ENCODE measurements at regions not wholly inside any gene's neighbourhood (a gene's known extent, or its start where the extent isn't known, plus 50 kb on each side); places are given as distances from the start of the nearest gene placed in this dataset.

DNA sequence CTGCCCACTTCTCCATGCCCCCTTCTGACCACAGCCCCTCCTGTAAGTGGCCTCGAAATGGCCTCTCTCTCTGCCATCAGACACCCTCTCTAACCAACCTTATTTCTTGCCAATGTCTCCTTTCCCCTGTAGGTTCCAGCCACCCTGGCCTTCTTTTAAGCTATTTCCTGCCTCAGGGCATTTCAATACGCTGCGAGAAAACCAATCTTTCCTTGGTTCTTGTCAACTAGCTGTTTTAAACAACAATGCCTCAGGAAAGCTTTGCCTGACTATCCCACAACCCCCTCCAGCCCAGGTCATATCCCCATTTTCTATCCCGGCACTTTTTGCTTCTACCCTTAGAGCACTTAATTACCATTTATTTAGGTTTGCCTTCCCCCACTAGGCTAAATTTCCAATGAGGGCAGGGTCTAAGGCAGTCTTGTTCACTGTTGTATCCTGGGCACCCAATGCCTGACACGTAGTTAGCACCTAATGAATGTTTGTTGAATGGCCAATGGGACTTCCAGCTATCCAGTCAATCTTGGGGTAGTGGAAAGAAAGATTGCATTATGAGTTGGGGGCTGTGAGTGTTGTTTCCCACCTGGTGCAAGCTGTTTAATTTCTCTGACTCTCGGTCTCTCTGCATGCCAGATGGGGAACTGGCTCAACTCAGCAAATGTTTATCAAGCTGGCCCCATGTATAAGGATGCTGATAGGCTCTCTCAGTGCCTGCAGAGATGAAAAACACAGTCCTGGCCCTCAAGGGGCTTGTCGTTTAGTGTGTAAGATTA lies 291.2 kb downstream of the SRBD1 start:
- Histone ChIP-seq H3K27me3 (ENCODE audit: control insufficient read depth, insufficient read depth) (no peaks in the 10 kb centered on the region), H3K4me3 (ENCODE audit: low read length) (no peak overlapping the region), H3K9me3 (ENCODE audit: control insufficient read depth, low read length) (peaks cover 3% of the 10 kb centered on the region), H3K4me1 (ENCODE audit: control insufficient read depth, insufficient read depth, low read length) (no peaks in the 10 kb centered on the region), H3K27ac (ENCODE audit: low read length) (no peak overlapping the region)
- no peak for DNase-seq
- intact Hi-C loops (cut with DNase I), result no loop called here
- ATAC-seq, result no peak
- 70% methylated on average over 7 of the region's 7 CpGs for WGBS

DNA sequence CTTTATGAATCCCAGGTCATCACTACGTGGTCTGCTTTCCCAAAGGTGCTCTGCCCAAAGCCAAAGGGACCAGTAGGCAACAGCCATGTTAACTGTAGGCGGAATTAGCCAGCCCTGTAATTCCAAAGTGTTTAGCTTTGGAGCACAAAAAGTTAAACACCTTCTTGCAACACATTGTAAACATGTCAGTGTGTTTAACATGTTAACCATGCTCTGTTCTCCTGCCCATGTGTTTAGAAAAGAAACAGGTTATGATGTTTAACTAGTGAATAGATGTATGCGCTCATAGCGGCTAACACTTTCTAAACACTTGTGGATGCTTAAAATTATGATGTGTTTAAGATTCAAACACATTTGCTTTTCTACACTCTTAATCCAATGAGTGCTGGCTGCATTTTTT lies 292.4 kb downstream of the SRBD1 start:
- no peaks in the 10 kb centered on the region for H3K4me1 ChIP-seq (ENCODE audit: control insufficient read depth, insufficient read depth, low read length)
- H3K27me3 ChIP-seq (ENCODE audit: control insufficient read depth, insufficient read depth), result no peaks in the 10 kb centered on the region
- ATAC-seq (no peak), DNase-seq (no peak)
- intact Hi-C loops (cut with DNase I), result no loop called here
- H3K4me3 ChIP-seq (ENCODE audit: low read length), result no peak overlapping the region
- H3K27ac ChIP-seq (ENCODE audit: low read length), result no peak overlapping the region
- 94% methylated on average over 4 of the region's 4 CpGs for WGBS
- H3K9me3 ChIP-seq (ENCODE audit: control insufficient read depth, low read length), result peaks cover 3% of the 10 kb centered on the region

DNA sequence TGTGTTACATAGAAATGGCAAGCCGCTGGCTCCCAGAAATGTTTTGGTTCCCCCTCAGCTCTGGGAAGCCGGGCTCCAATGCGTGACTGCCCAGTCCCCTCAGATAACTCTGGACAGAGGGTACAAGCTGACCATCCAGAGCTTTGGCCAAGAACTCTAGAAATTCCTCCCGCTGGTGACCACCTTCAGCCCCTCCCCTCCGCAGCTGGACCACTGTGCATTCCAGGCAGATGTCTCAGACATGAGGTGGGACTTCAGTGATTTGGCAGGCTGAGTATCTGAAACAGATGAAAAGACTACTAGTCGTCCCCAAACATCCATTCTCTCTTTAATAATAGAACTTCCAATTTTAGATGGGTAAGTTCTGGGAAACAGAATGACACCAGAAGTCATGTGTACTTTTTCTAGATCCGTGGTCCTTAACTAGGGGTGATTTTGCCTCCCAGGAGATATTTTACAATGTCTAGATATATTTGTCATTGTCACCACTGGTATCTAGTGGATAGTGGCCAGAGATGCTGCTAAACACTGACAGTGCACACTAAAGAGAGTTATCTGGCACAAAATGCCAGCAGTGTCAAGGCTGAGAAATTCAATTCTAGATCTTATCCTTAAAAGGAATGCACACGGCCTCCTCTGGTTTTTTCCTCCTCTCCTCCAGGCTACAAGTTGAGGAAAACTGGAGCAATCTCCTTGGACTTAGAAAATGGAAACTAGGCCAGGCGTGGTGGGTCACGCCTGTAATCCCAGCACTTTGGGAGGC lies 294.3 kb downstream of the SRBD1 start:
- DNase-seq (no peak), ATAC-seq (no peak)
- no peak overlapping the region for H3K27ac ChIP-seq (ENCODE audit: low read length)
- no peak overlapping the region for H3K4me3 ChIP-seq (ENCODE audit: low read length)
- intact Hi-C loops (cut with DNase I), result no loop called here
- WGBS, result 74% methylated on average over 10 of the region's 10 CpGs
- no peaks in the 10 kb centered on the region for H3K9me3 ChIP-seq (ENCODE audit: control insufficient read depth, low read length)
- no peaks in the 10 kb centered on the region for H3K4me1 ChIP-seq (ENCODE audit: control insufficient read depth, insufficient read depth, low read length)
- H3K27me3 ChIP-seq (ENCODE audit: control insufficient read depth, insufficient read depth), result no peaks in the 10 kb centered on the region

DNA sequence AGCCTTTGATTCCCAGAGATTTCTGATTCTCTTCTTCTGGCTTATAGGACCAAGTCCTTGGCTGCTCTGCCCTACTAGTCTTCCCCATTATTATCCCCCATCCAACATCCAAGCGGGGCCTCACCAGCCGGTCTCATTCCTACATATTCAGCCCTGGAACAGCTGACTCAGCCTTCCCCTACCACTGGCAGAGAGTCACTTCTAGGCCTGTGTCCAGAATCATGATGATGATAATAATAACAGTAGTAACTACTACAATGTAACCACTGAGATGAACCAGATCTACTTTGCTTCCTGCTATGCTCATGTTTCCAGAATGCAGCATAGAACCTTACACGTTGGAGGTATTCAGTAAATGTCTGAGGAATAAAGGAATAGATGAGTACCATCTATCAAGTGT lies 295.2 kb downstream of the SRBD1 start:
- 49% methylated on average over 3 of the region's 3 CpGs for WGBS

DNA sequence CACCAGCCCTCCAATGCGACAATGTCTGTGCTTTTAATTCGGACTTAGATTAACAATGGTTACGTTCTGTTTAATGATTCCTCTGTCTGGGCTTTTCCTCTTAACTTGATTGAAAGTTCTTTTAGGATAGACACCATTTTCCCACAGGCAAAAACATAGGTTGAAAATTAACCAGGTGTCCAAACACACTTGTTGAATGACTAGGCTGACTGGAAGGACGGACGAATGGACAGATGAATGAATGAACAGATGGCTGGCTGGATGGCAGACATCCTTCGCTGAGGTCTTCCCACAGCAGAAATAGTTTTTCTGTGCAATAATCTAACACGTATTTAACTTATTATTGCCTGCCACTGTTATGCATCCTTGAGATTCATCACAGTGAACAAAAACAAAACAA lies 298.8 kb downstream of the SRBD1 start:
- Histone ChIP-seq H3K27me3 (ENCODE audit: control insufficient read depth, insufficient read depth) (no peaks in the 10 kb centered on the region), H3K9me3 (ENCODE audit: control insufficient read depth, low read length) (no peaks in the 10 kb centered on the region), H3K4me3 (ENCODE audit: low read length) (no peak overlapping the region), H3K27ac (ENCODE audit: low read length) (no peak overlapping the region), H3K4me1 (ENCODE audit: control insufficient read depth, insufficient read depth, low read length) (no peaks in the 10 kb centered on the region)
- 89% methylated on average over 7 of the region's 7 CpGs for WGBS
- ATAC-seq (no peak), DNase-seq (no peak)
- intact Hi-C loops (cut with DNase I), result no loop called here

More for the DNA sequence above, 295.2 kb downstream of the SRBD1 start:
- no peak overlapping the region for H3K27ac ChIP-seq (ENCODE audit: low read length)
- no peaks in the 10 kb centered on the region for H3K4me1 ChIP-seq (ENCODE audit: control insufficient read depth, insufficient read depth, low read length)
- ATAC-seq (no peak), DNase-seq (no peak)
- no peaks in the 10 kb centered on the region for H3K9me3 ChIP-seq (ENCODE audit: control insufficient read depth, low read length)
- intact Hi-C loops (cut with DNase I), result no loop called here
- no peak overlapping the region for H3K4me3 ChIP-seq (ENCODE audit: low read length)
- H3K27me3 ChIP-seq (ENCODE audit: control insufficient read depth, insufficient read depth), result no peaks in the 10 kb centered on the region

DNA sequence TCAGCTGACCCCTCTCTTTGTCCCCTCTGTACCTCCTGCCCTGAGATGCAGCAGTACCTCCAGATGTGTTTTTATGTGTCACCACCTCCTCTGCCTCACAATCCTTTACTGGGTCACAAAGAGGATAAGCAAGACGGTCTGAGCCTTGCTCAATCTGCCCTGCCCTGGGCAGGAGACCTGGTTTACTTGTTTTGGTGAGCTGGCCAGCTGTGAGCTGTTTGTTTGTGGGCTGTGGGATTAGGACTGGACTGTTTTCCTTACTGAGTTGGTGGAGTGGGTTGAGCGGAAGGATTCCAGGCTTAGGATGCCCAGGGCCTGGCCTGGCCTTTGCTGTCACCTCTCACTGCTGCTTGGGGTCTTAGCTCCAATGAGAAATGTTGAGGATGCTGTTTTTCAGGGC lies 299.5 kb downstream of the SRBD1 start:
- Histone ChIP-seq H3K4me3 (ENCODE audit: low read length) (no peak overlapping the region), H3K4me1 (ENCODE audit: control insufficient read depth, insufficient read depth, low read length) (no peaks in the 10 kb centered on the region), H3K27ac (ENCODE audit: low read length) (no peak overlapping the region), H3K27me3 (ENCODE audit: control insufficient read depth, insufficient read depth) (no peaks in the 10 kb centered on the region), H3K9me3 (ENCODE audit: control insufficient read depth, low read length) (no peaks in the 10 kb centered on the region)
- WGBS, result 79% methylated on average over 2 of the region's 2 CpGs
- no peak for ATAC-seq
- intact Hi-C loops (cut with DNase I), result no loop called here
- no peak for DNase-seq

DNA sequence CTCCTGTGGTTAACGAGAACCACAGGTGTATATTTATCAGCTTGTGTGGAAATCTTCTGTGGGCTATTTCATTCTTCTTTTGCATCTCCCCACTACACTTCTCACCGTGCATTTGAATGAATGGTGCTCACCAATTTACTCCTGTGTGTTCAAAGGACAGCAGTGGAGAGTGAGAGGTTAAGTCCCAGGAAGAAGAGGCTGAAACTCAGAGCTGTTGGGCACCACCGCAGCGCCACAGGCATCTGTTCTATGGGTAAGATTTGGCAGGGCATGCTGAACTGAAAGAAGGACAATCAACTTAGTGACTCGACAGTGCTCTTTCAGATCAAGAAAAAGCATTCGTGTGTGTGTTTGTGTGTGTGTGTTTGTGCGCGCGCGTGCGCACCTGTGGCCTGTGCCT lies 297.9 kb upstream of the SIX2 start:
- DNase-seq (no peak), ATAC-seq (no peak)
- Histone ChIP-seq H3K4me3 (ENCODE audit: low read length) (no peak overlapping the region), H3K4me1 (ENCODE audit: control insufficient read depth, insufficient read depth, low read length) (no peaks in the 10 kb centered on the region), H3K27ac (ENCODE audit: low read length) (no peak overlapping the region), H3K9me3 (ENCODE audit: control insufficient read depth, low read length) (no peaks in the 10 kb centered on the region), H3K27me3 (ENCODE audit: control insufficient read depth, insufficient read depth) (no peaks in the 10 kb centered on the region)
- intact Hi-C loops (cut with DNase I), result no loop called here
- WGBS, result 91% methylated on average over 11 of the region's 11 CpGs

DNA sequence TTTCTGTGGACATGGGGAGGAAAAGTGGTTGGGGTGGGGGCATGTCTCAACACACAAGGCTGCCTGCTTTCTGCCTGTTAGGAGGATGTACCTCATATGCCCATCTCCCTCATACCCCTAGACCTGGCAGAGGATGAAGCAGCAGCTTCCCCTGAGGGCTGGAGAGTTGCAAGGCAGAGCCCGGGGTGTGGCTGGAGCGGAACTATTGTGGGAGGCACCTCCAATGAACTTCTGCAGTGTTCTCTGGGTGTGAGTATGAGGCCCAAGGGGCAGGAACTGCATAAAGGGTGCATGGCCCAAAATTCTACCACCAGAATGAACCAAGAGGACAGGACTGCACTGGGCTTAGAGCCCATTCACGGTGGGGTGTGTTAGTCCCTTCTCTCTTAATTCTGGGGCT lies 296.3 kb upstream of the SIX2 start:
- WGBS, result 87% methylated on average over 3 of the region's 3 CpGs

DNA sequence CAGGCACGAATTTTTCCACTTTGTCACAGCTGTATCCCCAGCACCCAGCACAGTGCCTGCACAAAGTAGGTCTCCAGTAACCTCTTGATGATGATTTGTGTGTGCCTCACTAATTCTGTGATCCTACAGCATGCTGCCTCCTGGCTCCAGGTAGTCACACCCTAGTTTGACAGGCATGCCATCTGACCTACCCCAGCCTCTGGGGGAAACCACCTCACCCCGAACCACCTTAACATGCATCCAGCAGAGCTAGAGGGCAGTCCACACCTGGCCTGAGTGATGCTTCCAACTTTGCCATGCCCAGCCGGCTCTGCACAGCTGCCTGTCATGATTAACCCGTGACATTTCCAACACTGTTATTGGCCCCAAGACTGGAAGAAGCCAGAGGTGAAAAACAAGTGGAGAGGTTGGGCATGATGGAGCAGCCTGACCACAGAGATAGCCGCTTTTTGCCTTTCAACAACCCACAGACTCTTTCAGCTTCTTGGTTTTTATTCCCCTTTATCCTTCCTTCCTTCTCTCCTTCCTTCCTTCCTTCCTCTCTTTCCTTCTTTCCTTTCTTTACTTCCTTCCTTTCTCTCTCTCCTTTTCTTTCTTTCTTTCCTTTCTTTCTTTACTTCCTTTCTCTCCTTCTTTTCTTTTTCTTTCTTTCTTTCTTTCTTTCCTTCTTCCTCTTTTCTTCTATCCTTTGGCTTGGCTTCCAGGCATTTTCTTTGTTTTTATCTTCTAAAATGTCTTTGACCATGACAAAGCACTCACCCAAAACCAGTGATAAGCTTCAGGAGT lies 294.4 kb upstream of the SIX2 start:
- ATAC-seq (no peak), DNase-seq (no peak)
- H3K27me3 ChIP-seq (ENCODE audit: control insufficient read depth, insufficient read depth), result no peaks in the 10 kb centered on the region
- H3K27ac ChIP-seq (ENCODE audit: low read length), result no peak overlapping the region
- intact Hi-C loops (cut with DNase I), result no loop called here
- H3K4me3 ChIP-seq (ENCODE audit: low read length), result no peak overlapping the region
- H3K9me3 ChIP-seq (ENCODE audit: control insufficient read depth, low read length), result no peaks in the 10 kb centered on the region
- 74% methylated on average over 5 of the region's 5 CpGs for WGBS
- no peaks in the 10 kb centered on the region for H3K4me1 ChIP-seq (ENCODE audit: control insufficient read depth, insufficient read depth, low read length)

More for the DNA sequence above, 296.3 kb upstream of the SIX2 start:
- DNase-seq (no peak), ATAC-seq (no peak)
- Histone ChIP-seq H3K27me3 (ENCODE audit: control insufficient read depth, insufficient read depth) (no peaks in the 10 kb centered on the region), H3K9me3 (ENCODE audit: control insufficient read depth, low read length) (no peaks in the 10 kb centered on the region), H3K4me3 (ENCODE audit: low read length) (no peak overlapping the region), H3K4me1 (ENCODE audit: control insufficient read depth, insufficient read depth, low read length) (no peaks in the 10 kb centered on the region), H3K27ac (ENCODE audit: low read length) (no peak overlapping the region)
- intact Hi-C loops (cut with DNase I), result no loop called here

DNA sequence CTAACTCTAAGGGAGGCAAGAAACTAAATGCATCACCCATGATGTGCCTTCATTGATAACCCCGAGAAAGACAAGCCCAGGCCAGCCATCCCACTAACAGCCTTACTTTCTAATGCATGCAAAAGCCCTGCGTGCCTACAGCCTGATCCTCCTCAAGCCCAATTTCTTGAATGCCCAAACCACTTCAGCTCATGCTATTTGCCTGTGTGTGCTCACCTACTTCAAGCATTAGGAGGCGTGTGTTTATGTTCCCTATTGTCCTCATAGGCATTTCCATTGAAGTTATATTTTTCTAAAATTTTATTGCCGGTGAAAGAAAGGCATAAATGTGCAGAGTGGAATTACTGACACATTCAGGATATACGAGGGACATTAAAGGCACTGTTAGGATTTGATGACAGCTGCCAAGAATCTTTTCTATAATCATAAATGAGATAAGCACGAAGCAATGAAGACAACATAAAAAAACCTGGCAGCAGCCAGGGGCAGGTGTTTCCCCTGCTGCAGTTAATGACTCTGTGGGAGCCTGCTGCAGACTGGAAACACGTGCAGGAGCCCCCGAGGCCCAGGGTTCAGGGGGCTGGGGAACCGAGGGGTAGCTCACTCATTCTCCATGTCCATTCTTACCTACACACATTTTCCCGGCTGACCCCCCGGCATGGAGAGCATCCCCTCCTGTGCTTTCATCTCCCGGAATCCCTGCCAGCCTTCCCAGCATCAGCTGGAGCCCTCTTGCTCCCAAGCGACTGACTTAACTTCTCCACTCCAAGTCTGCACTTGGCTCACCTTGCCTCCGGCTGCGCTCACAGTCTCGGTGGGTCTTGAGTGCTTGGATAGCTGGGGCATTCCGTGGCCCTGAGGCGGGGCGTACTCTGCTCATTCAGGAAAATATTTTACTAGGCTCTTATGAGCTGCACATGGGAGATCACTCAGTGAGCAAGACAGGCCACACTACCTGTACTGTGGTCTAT lies 292.3 kb upstream of the SIX2 start:
- DNase-seq (no peak), ATAC-seq (no peak)
- Histone ChIP-seq H3K4me3 (ENCODE audit: low read length) (no peak overlapping the region), H3K4me1 (ENCODE audit: control insufficient read depth, insufficient read depth, low read length) (no peaks in the 10 kb centered on the region), H3K27ac (ENCODE audit: low read length) (no peak overlapping the region), H3K9me3 (ENCODE audit: control insufficient read depth, low read length) (no peaks in the 10 kb centered on the region), H3K27me3 (ENCODE audit: control insufficient read depth, insufficient read depth) (no peaks in the 10 kb centered on the region)
- intact Hi-C loops (cut with DNase I), result no loop called here
- 56% methylated on average over 19 of the region's 19 CpGs for WGBS
